Neuronal stem cell (in vitro differentiated cells): ENCODE measurements at regions not wholly inside any gene's neighbourhood (a gene's known extent, or its start where the extent isn't known, plus 50 kb on each side); places are given as distances from the start of the nearest gene placed in this dataset.
A peak's percentile ranks its signal among the peaks of the same experiment; 100 is the strongest.

Source experiments
- DNase-seq: peaks from one replicate; pipeline ENCODE4 v3.0.0-alpha.2; 2013; ENCODE audit warnings: low spot score
- H2AFZ ChIP-seq: one replicate; pipeline ENCODE4 v1.6.1; 2013; ENCODE audit warnings: mild to moderate bottlenecking, low read length, inconsistent platforms
- H2AK5ac ChIP-seq: 2 replicates; pipeline ENCODE4 v1.6.1; 2013; ENCODE audit warnings: low read depth, mild to moderate bottlenecking, inconsistent platforms, low read length, moderate library complexity, mixed read lengths
- H2BK120ac ChIP-seq: 2 replicates; pipeline ENCODE4 v1.6.1; 2013; ENCODE audit warnings: low read depth, mild to moderate bottlenecking, inconsistent platforms, low read length, moderate library complexity, mixed read lengths
- H2BK12ac ChIP-seq: one replicate; pipeline ENCODE4 v1.6.1; 2013; ENCODE audit warnings: low read length, inconsistent platforms
- H2BK15ac ChIP-seq: 2 replicates; pipeline ENCODE4 v1.6.1; 2013; ENCODE audit warnings: mild to moderate bottlenecking, low read length, inconsistent platforms, mixed read lengths
- H2BK5ac ChIP-seq: one replicate; pipeline ENCODE4 v1.6.1; 2013; ENCODE audit warnings: inconsistent platforms, mild to moderate bottlenecking, low read length, moderate library complexity
- H3K14ac ChIP-seq: one replicate; pipeline ENCODE4 v1.6.1; 2013; ENCODE audit warnings: low read length, inconsistent platforms
- H3K18ac ChIP-seq: 2 replicates; pipeline ENCODE4 v1.6.1; 2013; ENCODE audit warnings: low read length, inconsistent platforms
- H3K23ac ChIP-seq: 2 replicates; pipeline ENCODE4 v1.6.1; 2013; ENCODE audit warnings: low read depth, mild to moderate bottlenecking, mixed read lengths, low read length, inconsistent platforms; ENCODE audit not compliant: poor library complexity
- H3K27ac ChIP-seq: replicated peaks from 3 replicates; pipeline ENCODE4 v1.5.1; 2013; ENCODE audit warnings: low read length, inconsistent platforms
- H3K27me3 ChIP-seq, 3 experiments: 2 replicates each; pipeline ENCODE4 v1.6.1; 2013; ENCODE audit warnings: low read length in 3 of 3, mild to moderate bottlenecking in 2 of 3, inconsistent platforms in 1 of 3, low read depth in 1 of 3, mixed read lengths in 1 of 3, moderate library complexity in 1 of 3; ENCODE audit not compliant: control insufficient read depth in 3 of 3, insufficient read depth in 3 of 3
- H3K36me3 ChIP-seq, 2 donors: replicated peaks in 1 of 2; 2 replicates each; pipeline ENCODE4 v1.6.1; 2013; ENCODE audit warnings: low read length in 2 of 2; ENCODE audit not compliant: control insufficient read depth in 2 of 2, insufficient read depth in 2 of 2
- H3K4ac ChIP-seq: 2 replicates; pipeline ENCODE4 v1.6.1; 2013; ENCODE audit warnings: inconsistent platforms, mild to moderate bottlenecking, low read length, moderate library complexity
- H3K4me1 ChIP-seq, 2 donors: 1 replicate in 1 of 2; 2 replicates in 1 of 2; pipeline ENCODE4 v1.6.1; 2013; ENCODE audit warnings: low read length in 2 of 2, low read depth in 1 of 2; ENCODE audit not compliant: control insufficient read depth in 2 of 2, insufficient read depth in 1 of 2
- H3K4me2 ChIP-seq: one replicate; pipeline ENCODE4 v1.6.1; 2013; ENCODE audit warnings: mild to moderate bottlenecking, low read length, inconsistent platforms; ENCODE audit not compliant: insufficient read depth, poor library complexity, severe bottlenecking
- H3K4me3 ChIP-seq, 2 donors: 2 replicates each; pipeline ENCODE4 v1.5.1; 2013; ENCODE audit warnings: low read length in 2 of 2, mild to moderate bottlenecking in 2 of 2, inconsistent platforms in 1 of 2, moderate library complexity in 1 of 2
- H3K79me1 ChIP-seq: one replicate; pipeline ENCODE4 v1.6.1; 2013; ENCODE audit warnings: low read depth, mild to moderate bottlenecking, inconsistent platforms, low read length, moderate library complexity
- H3K9ac ChIP-seq: one replicate; pipeline ENCODE4 v1.6.1; 2013; ENCODE audit warnings: mild to moderate bottlenecking, low read depth, low read length, inconsistent platforms; ENCODE audit not compliant: poor library complexity
- H3K9me3 ChIP-seq, 2 donors: replicated peaks in 1 of 2; 2 replicates each; pipeline versions ENCODE3 to v1.6.1; 2013; ENCODE audit warnings: low read length in 2 of 2, mild to moderate bottlenecking in 2 of 2, inconsistent platforms in 1 of 2, low read depth in 1 of 2, mixed read lengths in 1 of 2, moderate library complexity in 1 of 2; ENCODE audit not compliant: control insufficient read depth in 2 of 2, insufficient read depth in 1 of 2
- H4K8ac ChIP-seq: one replicate; pipeline ENCODE4 v1.6.1; 2013; ENCODE audit warnings: low read depth, mild to moderate bottlenecking, inconsistent platforms, low read length, moderate library complexity
- H4K91ac ChIP-seq: one replicate; pipeline ENCODE4 v1.6.1; 2013; ENCODE audit warnings: low read length, low read depth, mild to moderate bottlenecking, inconsistent platforms; ENCODE audit not compliant: poor library complexity
- WGBS, 2 donors: extraction: QIAGEN DNeasy Blood & Tissue Kit; methylation state at CpG; one replicate each; pipeline ENCODE4 v1.1.7; 2013; ENCODE audit warnings: missing lambda C conversion rate in 2 of 2, mixed read lengths in 1 of 2; ENCODE audit not compliant: insufficient read length in 2 of 2, insufficient replicate concordance in 1 of 2; ENCODE audit errors: extremely low coverage in 2 of 2; 5-methylcytosine and 5-hydroxymethylcytosine counted together

GRCh38 chr5:54722846-54723433 lies 205.4 kb downstream of the SNX18 start:
- DNase-seq = no peak
- H3K27me3 ChIP-seq = no peaks in the 10 kb centered on the region
- H2BK120ac ChIP-seq = no peak overlapping the region
- no peak overlapping the region for H2BK15ac ChIP-seq
- H2AFZ ChIP-seq = no peak overlapping the region
- H3K4me2 ChIP-seq = no peak overlapping the region
- H3K4ac ChIP-seq = no peak overlapping the region
- H3K9ac ChIP-seq = no peak overlapping the region
- no peak overlapping the region for H3K18ac ChIP-seq
- H3K4me1 ChIP-seq = peaks cover 9 to 13% of the 10 kb centered on the region in 2 donors
- no peak overlapping the region for H2BK12ac ChIP-seq
- H3K4me3 ChIP-seq = no peak overlapping the region
- H2AK5ac ChIP-seq = no peak overlapping the region
- H3K14ac ChIP-seq = no peak overlapping the region
- H3K23ac ChIP-seq = no peak overlapping the region
- no peak overlapping the region for H3K27ac ChIP-seq
- H3K36me3 ChIP-seq = no peaks in the 10 kb centered on the region
- no peaks in the 10 kb centered on the region for H3K79me1 ChIP-seq
- H2BK5ac ChIP-seq = no peak overlapping the region
- no peak overlapping the region for H4K91ac ChIP-seq
- H4K8ac ChIP-seq = no peak overlapping the region
- no CpG with 5 or more reads among the region's 6 CpGs for WGBS, 2 donors
- H3K9me3 ChIP-seq = peaks cover 0 to 2% of the 10 kb centered on the region in 2 donors

- H3K9ac ChIP-seq = no peak overlapping the region
- H3K23ac ChIP-seq = no peak overlapping the region
- no peak overlapping the region for H2BK120ac ChIP-seq
- H2AFZ ChIP-seq = no peak overlapping the region
- no peaks in the 10 kb centered on the region for H3K27me3 ChIP-seq
- H2BK12ac ChIP-seq = no peak overlapping the region
- no peak overlapping the region for H3K4me2 ChIP-seq
- H2AK5ac ChIP-seq = no peak overlapping the region
- H3K18ac ChIP-seq = no peak overlapping the region
- H2BK15ac ChIP-seq = no peak overlapping the region
- H2BK5ac ChIP-seq = no peak overlapping the region
- no peak overlapping the region for H3K27ac ChIP-seq
- no peak overlapping the region for H3K4me3 ChIP-seq
- H3K79me1 ChIP-seq = no peaks in the 10 kb centered on the region
- peaks cover 0 to 2% of the 10 kb centered on the region in 2 donors for H3K9me3 ChIP-seq
- DNase-seq = no peak
- H3K14ac ChIP-seq = no peak overlapping the region
- no peaks in the 10 kb centered on the region for H3K36me3 ChIP-seq
- 100% methylated on average over 1 of the region's 5 CpGs; no CpG with 5 or more reads in 1 of the 2 donors for WGBS, 2 donors
- H4K8ac ChIP-seq = no peak overlapping the region
- H4K91ac ChIP-seq = no peak overlapping the region
- no peak overlapping the region for H3K4ac ChIP-seq
- peaks cover 7 to 13% of the 10 kb centered on the region in 2 donors for H3K4me1 ChIP-seq
Observed at GRCh38 chr5:54721951-54722654, 204.5 kb downstream of the SNX18 start.

GRCh38 chr5:54721116-54721515 lies 203.6 kb downstream of the SNX18 start:
- no peak overlapping the region for H3K4me3 ChIP-seq
- H2BK12ac ChIP-seq = no peak overlapping the region
- H3K23ac ChIP-seq = no peak overlapping the region
- no peak overlapping the region for H2AK5ac ChIP-seq
- H3K14ac ChIP-seq = no peak overlapping the region
- no peak overlapping the region for H2AFZ ChIP-seq
- no peaks in the 10 kb centered on the region for H3K36me3 ChIP-seq
- peaks cover 7 to 13% of the 10 kb centered on the region in 2 donors for H3K4me1 ChIP-seq
- no peak overlapping the region for H3K9ac ChIP-seq
- H2BK5ac ChIP-seq = no peak overlapping the region
- H2BK15ac ChIP-seq = no peak overlapping the region
- no peaks in the 10 kb centered on the region for H3K79me1 ChIP-seq
- no peak overlapping the region for H2BK120ac ChIP-seq
- WGBS, 2 donors = no CpG with 5 or more reads among the region's 1 CpG
- no peak for DNase-seq
- no peak overlapping the region for H3K18ac ChIP-seq
- H4K91ac ChIP-seq = no peak overlapping the region
- H4K8ac ChIP-seq = no peak overlapping the region
- H3K27me3 ChIP-seq = no peaks in the 10 kb centered on the region
- H3K9me3 ChIP-seq = peaks cover 0 to 3% of the 10 kb centered on the region in 2 donors
- no peak overlapping the region for H3K27ac ChIP-seq
- no peak overlapping the region for H3K4ac ChIP-seq
- no peak overlapping the region for H3K4me2 ChIP-seq

GRCh38 chr5:54720341-54720740 lies 202.8 kb downstream of the SNX18 start:
- WGBS, 2 donors = no CpG with 5 or more reads among the region's 3 CpGs
- no peak overlapping the region for H3K27ac ChIP-seq
- H2BK120ac ChIP-seq = peak overlapping the region; percentile 9
- no peaks in the 10 kb centered on the region for H3K36me3 ChIP-seq
- no peak overlapping the region for H2AK5ac ChIP-seq
- no peak overlapping the region for H3K4me2 ChIP-seq
- H3K79me1 ChIP-seq = no peaks in the 10 kb centered on the region
- no peak overlapping the region for H4K8ac ChIP-seq
- no peak for DNase-seq
- H3K4me3 ChIP-seq = no peak overlapping the region
- peaks cover 0 to 3% of the 10 kb centered on the region in 2 donors for H3K9me3 ChIP-seq
- no peak overlapping the region for H3K18ac ChIP-seq
- H2AFZ ChIP-seq = no peak overlapping the region
- H3K23ac ChIP-seq = no peak overlapping the region
- no peaks in the 10 kb centered on the region for H3K27me3 ChIP-seq
- H4K91ac ChIP-seq = no peak overlapping the region
- no peak overlapping the region for H3K14ac ChIP-seq
- peaks cover 7 to 13% of the 10 kb centered on the region in 2 donors for H3K4me1 ChIP-seq
- no peak overlapping the region for H2BK15ac ChIP-seq
- H3K4ac ChIP-seq = no peak overlapping the region
- H2BK5ac ChIP-seq = no peak overlapping the region
- H3K9ac ChIP-seq = no peak overlapping the region
- H2BK12ac ChIP-seq = no peak overlapping the region
